ENCODE measurements at regions not wholly inside any gene's neighbourhood (a gene's known extent, or its start where the extent isn't known, plus 50 kb on each side); places are given as distances from the start of the nearest gene placed in this dataset.

- no peak for TF ChIP-seq CTCF (IDR thresholded peaks at IDR 0.05)
- H3K36me3 Mint-ChIP-seq (ENCODE audit: low read depth) = no peaks in the 10 kb centered on the region
- intact Hi-C loops (cut with DNase I, micrococcal nuclease) = no loop called here
- Histone ChIP-seq H3K4me3 (ENCODE audit: low read length) (no peak overlapping the region), H3K27ac (ENCODE audit: low read depth in 1 of 2, low read length in 2 of 2) (no peak overlapping the region), H3K4me1 (ENCODE audit: insufficient read depth, low read length) (no peaks in the 10 kb centered on the region), H3K27me3 (ENCODE audit: control insufficient read depth in 1 of 2, insufficient read depth in 2 of 2, low read length in 2 of 2) (no peaks in the 10 kb centered on the region), H3K36me3 (ENCODE audit: insufficient read depth, low read length) (no peaks in the 10 kb centered on the region), H3K9me3 (ENCODE audit: control insufficient read depth in 1 of 2, insufficient read depth in 1 of 2, low read length in 2 of 2) (peaks cover 0 to 13% of the 10 kb centered on the region in 2 experiments)
- ChIA-PET CTCF (no interaction called here), POLR2A (no interaction called here)
- no peak overlapping the region for H3K27ac Mint-ChIP-seq
- H3K4me3 Mint-ChIP-seq = no peak overlapping the region
- H3K9me3 Mint-ChIP-seq = peaks cover 7% of the 10 kb centered on the region
- DNase-seq (no peak), ATAC-seq (ENCODE audit: poor library complexity) (no peak)
- no peaks in the 10 kb centered on the region for H3K27me3 Mint-ChIP-seq
- no peaks in the 10 kb centered on the region for H3K4me1 Mint-ChIP-seq (ENCODE audit: low read depth)
These were observed 362.8 kb upstream of the FOXK1 start for GRCh38 chr7:4319280-4319679.

- H3K4me1 Mint-ChIP-seq (ENCODE audit: low read depth) = no peaks in the 10 kb centered on the region
- intact Hi-C loops (cut with DNase I, micrococcal nuclease) = no loop called here
- ATAC-seq (ENCODE audit: poor library complexity) = no peak
- Histone ChIP-seq H3K9me3 (ENCODE audit: control insufficient read depth in 1 of 2, insufficient read depth in 1 of 2, low read length in 2 of 2) (peaks cover 0 to 16% of the 10 kb centered on the region in 2 experiments), H3K27ac (ENCODE audit: low read depth in 1 of 2, low read length in 2 of 2) (no peak overlapping the region), H3K4me1 (ENCODE audit: insufficient read depth, low read length) (no peaks in the 10 kb centered on the region), H3K4me3 (ENCODE audit: low read length) (no peak overlapping the region), H3K36me3 (ENCODE audit: insufficient read depth, low read length) (no peaks in the 10 kb centered on the region), H3K27me3 (ENCODE audit: control insufficient read depth in 1 of 2, insufficient read depth in 2 of 2, low read length in 2 of 2) (no peaks in the 10 kb centered on the region)
- H3K36me3 Mint-ChIP-seq (ENCODE audit: low read depth) = no peaks in the 10 kb centered on the region
- no peak for TF ChIP-seq CTCF (IDR thresholded peaks at IDR 0.05)
- ChIA-PET POLR2A (no interaction called here), CTCF (no interaction called here)
- H3K27ac Mint-ChIP-seq = no peak overlapping the region
- DNase-seq = no peak
- H3K27me3 Mint-ChIP-seq = no peaks in the 10 kb centered on the region
- peaks cover 7% of the 10 kb centered on the region for H3K9me3 Mint-ChIP-seq
- H3K4me3 Mint-ChIP-seq = no peak overlapping the region
These were observed 356.4 kb upstream of the FOXK1 start for GRCh38 chr7:4325732-4326131.

- Mint-ChIP-seq H3K4me1 (ENCODE audit: low read depth) (no peaks in the 10 kb centered on the region), H3K4me3 (no peak overlapping the region), H3K36me3 (ENCODE audit: low read depth) (no peaks in the 10 kb centered on the region), H3K27me3 (peaks cover 6% of the 10 kb centered on the region), H3K9me3 (no peaks in the 10 kb centered on the region), H3K27ac (no peak overlapping the region)
- no peak for DNase-seq
- CTCF ChIA-PET = no interaction called here
- no peaks in the 10 kb centered on the region for H3K9me3 ChIP-seq (ENCODE audit: control insufficient read depth in 1 of 2, insufficient read depth in 1 of 2, low read length in 2 of 2)
- no peaks in the 10 kb centered on the region for H3K27me3 ChIP-seq (ENCODE audit: control insufficient read depth in 1 of 2, insufficient read depth in 2 of 2, low read length in 2 of 2)
- POLR2A ChIA-PET = no interaction called here
- no peak for TF ChIP-seq CTCF (IDR thresholded peaks at IDR 0.05)
- ATAC-seq (ENCODE audit: poor library complexity) = no peak
- H3K27ac ChIP-seq (ENCODE audit: low read depth in 1 of 2, low read length in 2 of 2) = no peak overlapping the region
- no peak overlapping the region for H3K4me3 ChIP-seq (ENCODE audit: low read length)
- no peaks in the 10 kb centered on the region for H3K4me1 ChIP-seq (ENCODE audit: insufficient read depth, low read length)
- no peaks in the 10 kb centered on the region for H3K36me3 ChIP-seq (ENCODE audit: insufficient read depth, low read length)
- intact Hi-C loops (cut with DNase I, micrococcal nuclease) = no loop called here
These were observed 350.4 kb upstream of the FOXK1 start for GRCh38 chr7:4331711-4332110.

Measured in CD4-positive, alpha-beta T cell (primary cell).